Upper lobe of left lung (tissue), 4 donors: ENCODE measurements at regions not wholly inside any gene's neighbourhood (a gene's known extent, or its start where the extent isn't known, plus 50 kb on each side); places are given as distances from the start of the nearest gene placed in this dataset.

Experiments used
- POLR2A ChIP-seq, 4 donors: fragments of 450-650 bp; IDR thresholded peaks; one replicate each; pipeline ENCODE4 v1.5.1; 2016 to 2017; ENCODE audit warnings: antibody characterized with exemption in 4 of 4, mild to moderate bottlenecking in 2 of 4
- POLR2AphosphoS5 ChIP-seq, 2 donors: sonication (generic); formaldehyde crosslinking; IDR thresholded peaks; one replicate each; pipeline ENCODE4 v1.5.1; 2017; ENCODE audit warnings: antibody characterized with exemption in 2 of 2
- TF ChIP-seq, protein P1 (sequence below), 6 experiments: fragments of 450-650 bp in 4 of 6; fragments of 200-600 bp in 2 of 6; sonication (generic) in 2 of 6; IDR thresholded peaks; one replicate each; pipeline ENCODE4 v1.5.1; 2016 to 2019; ENCODE audit warnings: antibody characterized with exemption in 6 of 6

DNA sequence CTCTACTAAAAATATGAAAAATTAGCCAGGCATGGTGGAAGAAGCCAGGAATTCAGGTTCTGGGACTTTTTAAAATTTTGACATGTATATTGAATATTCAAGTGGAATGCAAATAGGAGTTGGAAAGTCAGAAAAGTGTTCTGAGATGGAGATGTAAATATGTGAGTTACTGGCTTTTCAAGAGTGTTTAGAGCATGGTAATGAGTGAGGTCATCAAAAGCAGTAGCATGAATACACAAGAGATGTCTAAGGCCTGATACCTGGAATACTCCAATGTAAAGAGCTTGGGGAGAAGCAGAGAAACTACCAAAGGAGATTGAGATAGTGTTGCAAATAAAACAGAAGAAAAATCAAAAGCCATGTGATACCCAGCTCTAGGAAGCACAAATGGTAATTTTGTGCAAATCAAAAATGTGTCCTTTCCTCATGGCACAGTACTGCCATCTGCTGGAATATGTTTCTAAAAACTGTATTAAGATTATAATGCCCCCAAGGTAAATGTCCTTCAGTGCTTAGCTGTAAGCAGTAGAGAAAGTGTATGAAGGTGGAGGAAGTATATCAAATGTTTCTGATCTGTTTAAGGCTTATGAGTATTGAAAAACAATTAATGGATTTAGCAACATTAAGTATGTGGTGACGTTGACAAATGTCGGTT, 908.4 kb downstream of the KCNJ18 start:
- TF ChIP-seq POLR2A (IDR thresholded peaks at IDR 0.05) (no peak), POLR2AphosphoS5 (IDR thresholded peaks at IDR 0.05) (no peak)
- TF ChIP-seq, protein P1, sequence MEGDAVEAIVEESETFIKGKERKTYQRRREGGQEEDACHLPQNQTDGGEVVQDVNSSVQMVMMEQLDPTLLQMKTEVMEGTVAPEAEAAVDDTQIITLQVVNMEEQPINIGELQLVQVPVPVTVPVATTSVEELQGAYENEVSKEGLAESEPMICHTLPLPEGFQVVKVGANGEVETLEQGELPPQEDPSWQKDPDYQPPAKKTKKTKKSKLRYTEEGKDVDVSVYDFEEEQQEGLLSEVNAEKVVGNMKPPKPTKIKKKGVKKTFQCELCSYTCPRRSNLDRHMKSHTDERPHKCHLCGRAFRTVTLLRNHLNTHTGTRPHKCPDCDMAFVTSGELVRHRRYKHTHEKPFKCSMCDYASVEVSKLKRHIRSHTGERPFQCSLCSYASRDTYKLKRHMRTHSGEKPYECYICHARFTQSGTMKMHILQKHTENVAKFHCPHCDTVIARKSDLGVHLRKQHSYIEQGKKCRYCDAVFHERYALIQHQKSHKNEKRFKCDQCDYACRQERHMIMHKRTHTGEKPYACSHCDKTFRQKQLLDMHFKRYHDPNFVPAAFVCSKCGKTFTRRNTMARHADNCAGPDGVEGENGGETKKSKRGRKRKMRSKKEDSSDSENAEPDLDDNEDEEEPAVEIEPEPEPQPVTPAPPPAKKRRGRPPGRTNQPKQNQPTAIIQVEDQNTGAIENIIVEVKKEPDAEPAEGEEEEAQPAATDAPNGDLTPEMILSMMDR (IDR thresholded peaks at IDR 0.05) = no peak
